MM.1S (cell line): ENCODE measurements at regions not wholly inside any gene's neighbourhood (a gene's known extent, or its start where the extent isn't known, plus 50 kb on each side); places are given as distances from the start of the nearest gene placed in this dataset.
A peak's percentile ranks its signal among the peaks of the same experiment; 100 is the strongest.

Source experiments
- DNase-seq: peaks from one replicate; pipeline ENCODE4 v3.0.0-alpha.2; 2015
- H2AFZ ChIP-seq: fragments of 300-600 bp; sonication (generic); 2 replicates; pipeline ENCODE4 v1.6.0; 2016; ENCODE audit warnings: antibody characterized with exemption, low read length
- H3F3A ChIP-seq: fragments of 300-600 bp; sonication (generic); 2 replicates; pipeline ENCODE4 v1.6.1; 2016; ENCODE audit warnings: mild to moderate bottlenecking, antibody characterized with exemption, low read length, moderate library complexity, mixed read lengths; ENCODE audit not compliant: insufficient read depth
- H3K27ac ChIP-seq: fragments of 300-600 bp; sonication (generic); 2 replicates; pipeline ENCODE4 v1.5.1; 2016; ENCODE audit warnings: mild to moderate bottlenecking, low read length
- H3K27me3 ChIP-seq: fragments of 300-600 bp; sonication (generic); replicated peaks from 2 replicates; pipeline ENCODE4 v1.6.0; 2016; ENCODE audit warnings: low read length; ENCODE audit not compliant: insufficient read depth
- H3K36me3 ChIP-seq: fragments of 300-600 bp; sonication (generic); replicated peaks from 2 replicates; pipeline ENCODE4 v1.6.1; 2016; ENCODE audit warnings: mild to moderate bottlenecking, low read length, mixed read lengths; ENCODE audit not compliant: insufficient read depth
- H3K4me1 ChIP-seq: fragments of 300-600 bp; sonication (generic); 2 replicates; pipeline ENCODE4 v1.6.1; 2016; ENCODE audit warnings: low read length, mixed read lengths
- H3K4me2 ChIP-seq: fragments of 300-600 bp; sonication (generic); 2 replicates; pipeline ENCODE4 v1.6.0; 2016; ENCODE audit warnings: low read depth, low read length
- H3K4me3 ChIP-seq: fragments of 300-600 bp; sonication (generic); 2 replicates; pipeline ENCODE4 v1.5.1; 2016; ENCODE audit warnings: low read length, mixed read lengths
- H3K79me2 ChIP-seq: fragments of 300-600 bp; sonication (generic); 2 replicates; pipeline ENCODE4 v1.6.1; 2016; ENCODE audit warnings: mixed run types, low read length, mixed read lengths
- H3K9ac ChIP-seq: fragments of 300-600 bp; sonication (generic); 2 replicates; pipeline ENCODE4 v1.6.1; 2016; ENCODE audit warnings: low read length, mixed read lengths
- H3K9me2 ChIP-seq: fragments of 300-600 bp; sonication (generic); replicated peaks from 2 replicates; pipeline ENCODE4 v1.6.1; 2016; ENCODE audit warnings: mild to moderate bottlenecking, low read length, mixed read lengths; ENCODE audit not compliant: insufficient read depth
- H3K9me3 ChIP-seq: fragments of 300-600 bp; sonication (generic); replicated peaks from 2 replicates; pipeline ENCODE4 v1.6.1; 2016; ENCODE audit warnings: mild to moderate bottlenecking, low read length, mixed read lengths; ENCODE audit not compliant: insufficient read depth
- H4K20me1 ChIP-seq: fragments of 300-600 bp; sonication (generic); 2 replicates; pipeline ENCODE4 v1.6.1; 2016; ENCODE audit warnings: mild to moderate bottlenecking, low read length, moderate library complexity, mixed read lengths; ENCODE audit not compliant: insufficient read depth
- CTCF ChIP-seq: fragments of 300-600 bp; sonication (generic); IDR thresholded peaks from 2 replicates; pipeline ENCODE4 v1.5.1; 2016; ENCODE audit warnings: antibody characterized with exemption, low read length, mixed read lengths
- EZH2 ChIP-seq: fragments of 300-600 bp; sonication (generic); optimal IDR thresholded peaks from 2 replicates; pipeline ENCODE3; 2017; ENCODE audit warnings: low read depth, mild to moderate bottlenecking, antibody characterized with exemption, low read length, mixed read lengths
- EZH2phosphoT487 ChIP-seq: fragments of 300-600 bp; sonication (generic); IDR thresholded peaks from 2 replicates; pipeline ENCODE4 v1.6.1; 2018; ENCODE audit warnings: antibody characterized with exemption, low read length

GRCh38 chr5:109943701-109944235, 254.0 kb downstream of the MAN2A1 start:
- Histone ChIP-seq H3K27ac (no peak overlapping the region), H3K36me3 (no peaks in the 10 kb centered on the region), H3K9me2 (no peaks in the 10 kb centered on the region), H3K4me1 (peaks cover 30% of the 10 kb centered on the region), H3K4me3 (no peak overlapping the region), H3K79me2 (no peaks in the 10 kb centered on the region), H2AFZ (no peak overlapping the region), H3K9me3 (no peaks in the 10 kb centered on the region), H3F3A (peaks cover 18% of the 10 kb centered on the region), H3K4me2 (no peak overlapping the region), H4K20me1 (no peaks in the 10 kb centered on the region), H3K9ac (no peak overlapping the region), H3K27me3 (no peaks in the 10 kb centered on the region)
- no peak for DNase-seq
- no peak for TF ChIP-seq EZH2
- TF ChIP-seq CTCF: no peak
- no peak for TF ChIP-seq EZH2phosphoT487

GRCh38 chr5:109944461-109944860, 254.7 kb downstream of the MAN2A1 start:
- H3K4me2 ChIP-seq: peak overlapping the region; percentile 73
- H2AFZ ChIP-seq: no peak overlapping the region
- 0 out of 2 replicates have a peak overlapping the region, but pooled peaks have one; percentile 21 for H3K4me3 ChIP-seq
- H3K27me3 ChIP-seq: no peaks in the 10 kb centered on the region
- H3K27ac ChIP-seq: peak overlapping the region; percentile 64; the same call in 1 of the 2 replicates
- H3K9ac ChIP-seq: no peak overlapping the region
- no peak for TF ChIP-seq EZH2
- TF ChIP-seq CTCF: no peak
- no peak for TF ChIP-seq EZH2phosphoT487
- DNase-seq: no peak
- no peaks in the 10 kb centered on the region for H3K79me2 ChIP-seq
- H3K4me1 ChIP-seq: peaks cover 30% of the 10 kb centered on the region
- H3F3A ChIP-seq: peaks cover 18% of the 10 kb centered on the region
- H3K9me2 ChIP-seq: no peaks in the 10 kb centered on the region
- H4K20me1 ChIP-seq: no peaks in the 10 kb centered on the region
- no peaks in the 10 kb centered on the region for H3K9me3 ChIP-seq
- H3K36me3 ChIP-seq: no peaks in the 10 kb centered on the region

- peak overlapping the region; percentile 21; the same call in 1 of the 2 replicates for H3K4me3 ChIP-seq
- no peak overlapping the region; the same call in 1 of the 2 replicates for H2AFZ ChIP-seq
- peak overlapping the region; percentile 2; the same call in 1 of the 2 replicates for H3K9ac ChIP-seq
- no peaks in the 10 kb centered on the region for H3K27me3 ChIP-seq
- peaks cover 18% of the 10 kb centered on the region for H3F3A ChIP-seq
- H3K27ac ChIP-seq: peak overlapping the region; percentile 64; the same call in 1 of the 2 replicates
- H3K79me2 ChIP-seq: no peaks in the 10 kb centered on the region
- H3K4me1 ChIP-seq: peaks cover 34% of the 10 kb centered on the region
- peak; percentile 95 for DNase-seq
- H3K36me3 ChIP-seq: no peaks in the 10 kb centered on the region
- no peaks in the 10 kb centered on the region for H3K9me2 ChIP-seq
- H3K9me3 ChIP-seq: no peaks in the 10 kb centered on the region
- no peak for TF ChIP-seq EZH2
- TF ChIP-seq EZH2phosphoT487: no peak
- TF ChIP-seq CTCF: no peak
- peak overlapping the region; percentile 73 for H3K4me2 ChIP-seq
- no peaks in the 10 kb centered on the region for H4K20me1 ChIP-seq
Measured at GRCh38 chr5:109945097-109945678, 255.5 kb downstream of the MAN2A1 start.
